NB4 (cell line): ENCODE measurements at regions not wholly inside any gene's neighbourhood (a gene's known extent, or its start where the extent isn't known, plus 50 kb on each side); places are given as distances from the start of the nearest gene placed in this dataset.

Experiments
- CTCF ChIP-seq: IDR thresholded peaks from one replicate; pipeline ENCODE4 v1.5.1; 2012; ENCODE audit warnings: low read depth, low read length
- MYC ChIP-seq: IDR thresholded peaks from 2 replicates; pipeline ENCODE4 v1.6.1; 2011; ENCODE audit warnings: low read depth, low read length
- POLR2A ChIP-seq: IDR thresholded peaks from 2 replicates; pipeline ENCODE4 v1.6.1; 2011; ENCODE audit warnings: mild to moderate bottlenecking; ENCODE audit not compliant: insufficient read length; ENCODE audit errors: extremely low read depth
- TF ChIP-seq, protein P1 (sequence below): IDR thresholded peaks from 2 replicates; pipeline ENCODE4 v1.6.1; 2011; ENCODE audit warnings: low read depth, low read length

- TF ChIP-seq CTCF = no peak
- no peak for TF ChIP-seq POLR2A
- no peak for TF ChIP-seq MYC
- TF ChIP-seq, protein P1, sequence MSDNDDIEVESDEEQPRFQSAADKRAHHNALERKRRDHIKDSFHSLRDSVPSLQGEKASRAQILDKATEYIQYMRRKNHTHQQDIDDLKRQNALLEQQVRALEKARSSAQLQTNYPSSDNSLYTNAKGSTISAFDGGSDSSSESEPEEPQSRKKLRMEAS = no peak
These were observed 125.4 kb upstream of the SORCS3 start for GRCh38 chr10:104515678-104516199.
